Kidney (tissue), 13 donors: ENCODE measurements at regions not wholly inside any gene's neighbourhood (a gene's known extent, or its start where the extent isn't known, plus 50 kb on each side); places are given as distances from the start of the nearest gene placed in this dataset.

Source experiments
- DNase-seq, 5 donors: peaks; one replicate each; pipeline ENCODE4 v3.0.0-alpha.2; 2013 to 2020
- FAIRE-seq: peaks from 2 replicates; lab custom pipeline; 2012; peaks lifted over from hg19 to GRCh38; lab: Jason Lieb, UNC
- H3K27ac ChIP-seq, 2 donors: one replicate each; pipeline ENCODE4 v1.7.0; 2013; ENCODE audit warnings: low read depth in 2 of 2, low read length in 2 of 2, inconsistent platforms in 1 of 2
- H3K27me3 ChIP-seq: one replicate; pipeline ENCODE4 v1.7.1; 2013; ENCODE audit warnings: low read length, inconsistent platforms; ENCODE audit not compliant: control insufficient read depth, insufficient read depth
- H3K36me3 ChIP-seq, 3 donors: one replicate each; pipeline versions ENCODE4 v1.7.0 to v1.7.1; 2013; ENCODE audit warnings: low read length in 3 of 3, control low read depth in 1 of 3, inconsistent platforms in 1 of 3; ENCODE audit not compliant: insufficient read depth in 3 of 3, control insufficient read depth in 2 of 3
- H3K4me1 ChIP-seq, 3 donors: one replicate each; pipeline versions ENCODE4 v1.7.0 to v1.7.1; 2013; ENCODE audit warnings: low read length in 3 of 3, inconsistent platforms in 1 of 3, low read depth in 1 of 3; ENCODE audit not compliant: control insufficient read depth in 2 of 3, insufficient read depth in 2 of 3
- H3K4me3 ChIP-seq, 3 donors: one replicate each; pipeline versions ENCODE4 v1.7.0 to v1.8.1; 2013; ENCODE audit warnings: low read length in 3 of 3, control low read depth in 1 of 3, inconsistent platforms in 1 of 3
- H3K9ac ChIP-seq, 3 donors: one replicate each; pipeline versions ENCODE4 v1.7.0 to v1.7.1; 2013; ENCODE audit warnings: low read length in 3 of 3, control low read depth in 1 of 3, inconsistent platforms in 1 of 3
- H3K9me3 ChIP-seq, 3 donors: one replicate each; pipeline versions ENCODE4 v1.7.0 to v1.7.1; 2013; ENCODE audit warnings: low read length in 3 of 3, control low read depth in 1 of 3, inconsistent platforms in 1 of 3; ENCODE audit not compliant: control insufficient read depth in 2 of 3, insufficient read depth in 1 of 3
- intact Hi-C: fragments of 100-400 bp; cut with DNase I; formaldehyde crosslinking; loops from one replicate; pipeline ENCODE4 v1.11.1; 2022
- TF ChIP-seq, protein P1 (sequence below): IDR thresholded peaks from 3 replicates; pipeline ENCODE4 v1.5.1; 2012; ENCODE audit warnings: mild to moderate bottlenecking, moderate library complexity, borderline replicate concordance; ENCODE audit not compliant: insufficient read depth; ENCODE audit errors: extremely low read depth
- donor health status: control.
- donor health status: control.
- donor health status: control.
- donor health status: control.
- donor health status: control.
- donor health status: DM: yes; HTN: yes; CAD: no.
- donor health status: Normal renal cell carcinoma (clear cell type).

- H3K4me1 ChIP-seq = peaks cover 0 to 2% (median 0%) of the 10 kb centered on the region in 3 donors
- intact Hi-C loops = no loop called here
- DNase-seq = no peak
- TF ChIP-seq, protein P1, sequence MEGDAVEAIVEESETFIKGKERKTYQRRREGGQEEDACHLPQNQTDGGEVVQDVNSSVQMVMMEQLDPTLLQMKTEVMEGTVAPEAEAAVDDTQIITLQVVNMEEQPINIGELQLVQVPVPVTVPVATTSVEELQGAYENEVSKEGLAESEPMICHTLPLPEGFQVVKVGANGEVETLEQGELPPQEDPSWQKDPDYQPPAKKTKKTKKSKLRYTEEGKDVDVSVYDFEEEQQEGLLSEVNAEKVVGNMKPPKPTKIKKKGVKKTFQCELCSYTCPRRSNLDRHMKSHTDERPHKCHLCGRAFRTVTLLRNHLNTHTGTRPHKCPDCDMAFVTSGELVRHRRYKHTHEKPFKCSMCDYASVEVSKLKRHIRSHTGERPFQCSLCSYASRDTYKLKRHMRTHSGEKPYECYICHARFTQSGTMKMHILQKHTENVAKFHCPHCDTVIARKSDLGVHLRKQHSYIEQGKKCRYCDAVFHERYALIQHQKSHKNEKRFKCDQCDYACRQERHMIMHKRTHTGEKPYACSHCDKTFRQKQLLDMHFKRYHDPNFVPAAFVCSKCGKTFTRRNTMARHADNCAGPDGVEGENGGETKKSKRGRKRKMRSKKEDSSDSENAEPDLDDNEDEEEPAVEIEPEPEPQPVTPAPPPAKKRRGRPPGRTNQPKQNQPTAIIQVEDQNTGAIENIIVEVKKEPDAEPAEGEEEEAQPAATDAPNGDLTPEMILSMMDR = no peak
- no peak overlapping the region for H3K4me3 ChIP-seq
- H3K36me3 ChIP-seq = no peaks in the 10 kb centered on the region
- no peak overlapping the region for H3K9ac ChIP-seq
- no peaks in the 10 kb centered on the region for H3K9me3 ChIP-seq
- FAIRE-seq = no peak
- H3K27ac ChIP-seq = no peak overlapping the region
- no peaks in the 10 kb centered on the region for H3K27me3 ChIP-seq
Observed at GRCh38 chr7:11221984-11222383, 248.3 kb downstream of the PHF14 start.

- no peak overlapping the region for H3K9ac ChIP-seq
- TF ChIP-seq, protein P1 = no peak
- no peaks in the 10 kb centered on the region for H3K36me3 ChIP-seq
Observed at GRCh38 chr7:11224535-11224934, 250.9 kb downstream of the PHF14 start.

GRCh38 chr7:11228515-11228914 lies 254.8 kb downstream of the PHF14 start:
- Histone ChIP-seq H3K4me3 (no peak overlapping the region), H3K27me3 (no peaks in the 10 kb centered on the region), H3K4me1 (no peaks in the 10 kb centered on the region), H3K36me3 (no peaks in the 10 kb centered on the region), H3K9ac (no peak overlapping the region), H3K27ac (no peak overlapping the region), H3K9me3 (no peaks in the 10 kb centered on the region)
- DNase-seq (peak in 1 of 5 donors; percentile 75), FAIRE-seq (no peak)
- TF ChIP-seq, protein P1 = no peak
- intact Hi-C loops = no loop called here

More at GRCh38 chr7:11224535-11224934, 250.9 kb downstream of the PHF14 start:
- intact Hi-C loops = no loop called here
- no peaks in the 10 kb centered on the region for H3K4me1 ChIP-seq
- no peak overlapping the region for H3K4me3 ChIP-seq
- DNase-seq = no peak
- no peak for FAIRE-seq
- no peak overlapping the region for H3K27ac ChIP-seq
- H3K9me3 ChIP-seq = no peaks in the 10 kb centered on the region
- H3K27me3 ChIP-seq = no peaks in the 10 kb centered on the region

GRCh38 chr7:11231190-11231589 lies 257.5 kb downstream of the PHF14 start:
- Histone ChIP-seq H3K9ac (no peak overlapping the region), H3K27ac (no peak overlapping the region), H3K27me3 (no peaks in the 10 kb centered on the region), H3K9me3 (no peaks in the 10 kb centered on the region), H3K36me3 (no peaks in the 10 kb centered on the region), H3K4me1 (no peaks in the 10 kb centered on the region), H3K4me3 (no peak overlapping the region)
- TF ChIP-seq, protein P1 = no peak
- DNase-seq (no peak), FAIRE-seq (no peak)
- intact Hi-C loops = no loop called here
